B cell (primary cell): ENCODE measurements at regions not wholly inside any gene's neighbourhood (a gene's known extent, or its start where the extent isn't known, plus 50 kb on each side); places are given as distances from the start of the nearest gene placed in this dataset.

Experiments used
- ATAC-seq: fragments of 200-7000 bp; cut with Tn5 transposase; one replicate; pipeline ENCODE4 v1.10.0; 2021; ENCODE audit warnings: low read depth, mild to moderate bottlenecking, moderate number of reproducible peaks, moderate library complexity
- CTCF ChIA-PET: fragments of 350-600 bp; sonication (Branson Sonifier 250); formaldehyde crosslinking; loops from one replicate; lab custom pipeline; 2021; ENCODE audit warnings: antibody characterized with exemption, inconsistent platforms; lab: Charles Lee
- POLR2A ChIA-PET: fragments of 350-600 bp; sonication (Branson Sonifier 250); formaldehyde crosslinking; loops from one replicate; lab custom pipeline; 2021; ENCODE audit warnings: antibody characterized with exemption; lab: Charles Lee
- DNase-seq: peaks from one replicate; pipeline ENCODE4 v3.0.0; 2013
- H2AFZ ChIP-seq: 2 replicates; pipeline ENCODE4 v1.6.1; 2012; ENCODE audit warnings: mild to moderate bottlenecking, low read depth, low read length; ENCODE audit not compliant: insufficient read depth, poor library complexity, severe bottlenecking
- H3K27ac ChIP-seq, 2 donors: 1 replicate in 1 of 2; 2 replicates in 1 of 2; pipeline ENCODE4 v1.5.1; 2012 to 2013; ENCODE audit warnings: low read length in 2 of 2, mild to moderate bottlenecking in 2 of 2, moderate library complexity in 1 of 2
- H3K27me3 ChIP-seq, 4 experiments: fragments of 200-600 bp in 1 of 4; sonication (generic) in 1 of 4; replicated peaks in 1 of 4; 1 replicate in 2 of 4; 2 replicates in 2 of 4; pipeline versions ENCODE4 v1.6.1 to v1.7.0; 2013 to 2016; ENCODE audit warnings: low read length in 3 of 4, mild to moderate bottlenecking in 2 of 4, mixed read lengths in 1 of 4, moderate library complexity in 1 of 4; ENCODE audit not compliant: insufficient read depth in 4 of 4, control insufficient read depth in 3 of 4; ENCODE audit errors: control extremely low read depth in 1 of 4
- H3K36me3 ChIP-seq, 2 experiments: replicated peaks in 1 of 2; 1 replicate in 1 of 2; 2 replicates in 1 of 2; pipeline versions ENCODE4 v1.6.1 to v1.7.1; 2013; ENCODE audit warnings: low read length in 1 of 2; ENCODE audit not compliant: insufficient read depth in 2 of 2, control insufficient read depth in 1 of 2; ENCODE audit errors: control extremely low read depth in 1 of 2, extremely low read depth in 1 of 2
- H3K4me1 ChIP-seq, 2 donors: fragments of 200-600 bp in 1 of 2; sonication (generic) in 1 of 2; 1 replicate in 1 of 2; 2 replicates in 1 of 2; pipeline versions ENCODE4 v1.5.1 to v1.6.1; 2013 to 2017; ENCODE audit warnings: low read length in 2 of 2; ENCODE audit not compliant: control insufficient read depth in 2 of 2, insufficient read depth in 2 of 2
- H3K4me2 ChIP-seq: replicated peaks from 2 replicates; pipeline ENCODE3; 2012; ENCODE audit warnings: mild to moderate bottlenecking, low read depth, low read length; ENCODE audit not compliant: poor library complexity, severe bottlenecking
- H3K4me3 ChIP-seq, 5 experiments: fragments of 200-600 bp in 1 of 5; sonication (generic) in 1 of 5; 1 replicate in 3 of 5; 2 replicates in 2 of 5; pipeline versions ENCODE4 v1.5.1 to v1.7.0; 2011 to 2016; ENCODE audit warnings: low read length in 4 of 5, mild to moderate bottlenecking in 4 of 5, low read depth in 2 of 5, control low read depth in 1 of 5, moderate library complexity in 1 of 5; ENCODE audit not compliant: insufficient read depth in 1 of 5; ENCODE audit errors: control extremely low read depth in 1 of 5, extremely low read depth in 1 of 5
- H3K79me2 ChIP-seq: fragments of 200-600 bp; sonication (generic); one replicate; pipeline ENCODE4 v1.6.0; 2016; ENCODE audit warnings: low read length; ENCODE audit not compliant: control insufficient read depth, insufficient read depth
- H3K9ac ChIP-seq: fragments of 200-600 bp; sonication (generic); 2 replicates; pipeline ENCODE4 v1.6.1; 2017; ENCODE audit warnings: mild to moderate bottlenecking, low read length, moderate library complexity
- H3K9me3 ChIP-seq, 3 donors: one replicate each; pipeline versions ENCODE4 v1.6.1 to v1.7.1; 2013; ENCODE audit warnings: low read length in 2 of 3; ENCODE audit not compliant: control insufficient read depth in 2 of 3, insufficient read depth in 1 of 3; ENCODE audit errors: control extremely low read depth in 1 of 3
- H4K20me1 ChIP-seq: 2 replicates; pipeline ENCODE4 v1.6.0; 2012; ENCODE audit warnings: mild to moderate bottlenecking, low read length; ENCODE audit not compliant: insufficient read depth, control insufficient read depth, poor library complexity, severe bottlenecking
- H3K27ac Mint-ChIP-seq: one replicate; pipeline ENCODE4 v1.8.0; 2021; ENCODE audit warnings: mixed read lengths
- H3K27me3 Mint-ChIP-seq: one replicate; pipeline ENCODE4 v1.8.0; 2021; ENCODE audit warnings: mixed read lengths
- H3K4me1 Mint-ChIP-seq: one replicate; pipeline ENCODE4 v1.8.0; 2021; ENCODE audit warnings: mixed read lengths
- H3K4me3 Mint-ChIP-seq: one replicate; pipeline ENCODE4 v1.8.0; 2021; ENCODE audit warnings: mixed read lengths
- H3K9me3 Mint-ChIP-seq: one replicate; pipeline ENCODE4 v1.8.0; 2022; ENCODE audit warnings: mixed read lengths; ENCODE audit not compliant: insufficient read depth
- EZH2 ChIP-seq: IDR thresholded peaks from 2 replicates; pipeline ENCODE4 v1.6.1; 2012; ENCODE audit warnings: borderline replicate concordance, low read depth, mild to moderate bottlenecking, moderate library complexity, low read length; ENCODE audit not compliant: insufficient read depth, poor library complexity, severe bottlenecking
- WGBS: methylation state at CpG from one replicate; pipeline ENCODE4 v1.1.5; 2013; ENCODE audit warnings: missing lambda C conversion rate; ENCODE audit not compliant: insufficient coverage; 5-methylcytosine and 5-hydroxymethylcytosine counted together
- intact Hi-C: fragments of 100-400 bp; cut with micrococcal nuclease; formaldehyde crosslinking; loops from one replicate; pipeline ENCODE4 v1.10.0; 2022
- TF ChIP-seq, protein P1 (sequence below): fragments of 200-600 bp; IDR thresholded peaks from one replicate; pipeline ENCODE4 v1.8.0; 2022; ENCODE audit warnings: antibody characterized with exemption, mild to moderate bottlenecking

DNA sequence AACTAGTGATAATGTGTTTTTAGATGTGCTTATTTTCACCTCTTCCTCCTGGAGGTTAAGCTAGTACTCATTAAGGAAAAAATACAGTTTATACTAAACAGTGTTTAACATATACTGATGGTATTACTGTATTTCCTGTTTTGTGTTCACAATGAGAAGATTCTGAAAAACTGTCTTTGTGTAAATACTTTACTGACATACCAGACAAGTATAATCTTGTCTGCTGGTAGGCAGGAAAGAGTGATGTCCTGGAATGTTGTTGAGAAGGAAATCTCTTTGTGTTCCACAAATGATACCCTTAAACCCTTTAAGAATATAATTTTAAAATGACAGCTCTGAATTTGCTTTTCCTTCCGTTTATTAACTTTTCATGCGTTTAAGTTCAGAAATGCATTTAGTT, 205.5 kb upstream of the NUDT6 start:
- no peak overlapping the region for H2AFZ ChIP-seq
- ChIA-PET POLR2A (no interaction called here), CTCF (interaction anchor here (1.2 kb wide), 1 partner anchor 533 kb away, joined by 5 read pairs; no protein-coding TSS in a partner anchor)
- no peak overlapping the region for H3K27ac ChIP-seq
- no peak overlapping the region for H3K4me3 Mint-ChIP-seq
- no peak overlapping the region for H3K9ac ChIP-seq
- no peaks in the 10 kb centered on the region for H3K9me3 Mint-ChIP-seq
- TF ChIP-seq EZH2: no peak
- TF ChIP-seq, protein P1, sequence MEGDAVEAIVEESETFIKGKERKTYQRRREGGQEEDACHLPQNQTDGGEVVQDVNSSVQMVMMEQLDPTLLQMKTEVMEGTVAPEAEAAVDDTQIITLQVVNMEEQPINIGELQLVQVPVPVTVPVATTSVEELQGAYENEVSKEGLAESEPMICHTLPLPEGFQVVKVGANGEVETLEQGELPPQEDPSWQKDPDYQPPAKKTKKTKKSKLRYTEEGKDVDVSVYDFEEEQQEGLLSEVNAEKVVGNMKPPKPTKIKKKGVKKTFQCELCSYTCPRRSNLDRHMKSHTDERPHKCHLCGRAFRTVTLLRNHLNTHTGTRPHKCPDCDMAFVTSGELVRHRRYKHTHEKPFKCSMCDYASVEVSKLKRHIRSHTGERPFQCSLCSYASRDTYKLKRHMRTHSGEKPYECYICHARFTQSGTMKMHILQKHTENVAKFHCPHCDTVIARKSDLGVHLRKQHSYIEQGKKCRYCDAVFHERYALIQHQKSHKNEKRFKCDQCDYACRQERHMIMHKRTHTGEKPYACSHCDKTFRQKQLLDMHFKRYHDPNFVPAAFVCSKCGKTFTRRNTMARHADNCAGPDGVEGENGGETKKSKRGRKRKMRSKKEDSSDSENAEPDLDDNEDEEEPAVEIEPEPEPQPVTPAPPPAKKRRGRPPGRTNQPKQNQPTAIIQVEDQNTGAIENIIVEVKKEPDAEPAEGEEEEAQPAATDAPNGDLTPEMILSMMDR: no peak
- no peak overlapping the region for H3K4me2 ChIP-seq
- no peaks in the 10 kb centered on the region for H3K36me3 ChIP-seq
- H3K27me3 Mint-ChIP-seq: no peaks in the 10 kb centered on the region
- H3K4me3 ChIP-seq: no peak overlapping the region
- H3K79me2 ChIP-seq: no peaks in the 10 kb centered on the region
- DNase-seq (no peak), ATAC-seq (no peak)
- no peak overlapping the region for H3K27ac Mint-ChIP-seq
- H4K20me1 ChIP-seq: no peaks in the 10 kb centered on the region
- no peaks in the 10 kb centered on the region for H3K9me3 ChIP-seq
- no peaks in the 10 kb centered on the region for H3K4me1 ChIP-seq
- WGBS: no CpG with 5 or more reads among the region's 2 CpGs
- intact Hi-C loops: no loop called here
- no peaks in the 10 kb centered on the region for H3K27me3 ChIP-seq
- no peaks in the 10 kb centered on the region for H3K4me1 Mint-ChIP-seq

DNA sequence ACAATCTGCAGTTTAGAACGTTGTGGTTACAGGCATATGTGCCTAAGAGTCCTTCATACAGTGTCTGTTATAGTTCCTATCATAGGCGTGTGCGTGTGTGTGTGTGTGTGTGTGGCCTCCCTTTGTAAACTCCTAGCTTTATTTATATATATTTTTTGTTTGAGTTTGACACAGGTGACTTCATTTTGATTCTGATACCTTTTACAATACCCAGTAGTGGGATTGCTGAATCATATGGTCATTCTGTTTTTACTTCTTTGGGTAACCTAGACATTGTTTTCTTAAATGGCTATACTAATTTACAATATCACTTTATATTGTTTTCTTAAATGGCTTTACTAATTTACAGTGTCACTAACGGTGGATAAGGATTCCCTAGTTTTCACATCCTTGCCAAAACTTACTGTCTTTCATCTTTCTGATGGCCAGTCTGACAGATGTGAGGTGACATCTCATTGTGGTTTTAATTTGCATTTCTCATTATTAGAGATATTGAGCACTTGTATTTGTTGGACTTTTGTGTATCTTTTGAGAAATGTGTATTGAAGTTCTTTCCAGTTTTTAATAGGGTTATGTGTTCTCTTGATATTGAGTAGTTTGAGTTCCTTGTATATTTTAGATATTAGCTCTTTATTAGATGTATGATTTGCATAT, 211.1 kb upstream of the NUDT6 start:
- H3K27me3 ChIP-seq: no peaks in the 10 kb centered on the region
- Mint-ChIP-seq H3K4me1 (no peaks in the 10 kb centered on the region), H3K27ac (no peak overlapping the region), H3K27me3 (no peaks in the 10 kb centered on the region), H3K9me3 (no peaks in the 10 kb centered on the region), H3K4me3 (no peak overlapping the region)
- intact Hi-C loops: no loop called here
- H3K36me3 ChIP-seq: no peaks in the 10 kb centered on the region
- POLR2A ChIA-PET: no interaction called here
- H3K4me1 ChIP-seq: no peaks in the 10 kb centered on the region
- no peak overlapping the region for H3K4me3 ChIP-seq
- H3K9me3 ChIP-seq: no peaks in the 10 kb centered on the region
- H2AFZ ChIP-seq: no peak overlapping the region
- no peak overlapping the region for H3K9ac ChIP-seq
- no CpG with 5 or more reads among the region's 4 CpGs for WGBS
- TF ChIP-seq EZH2: no peak
- TF ChIP-seq, protein P1: no peak
- DNase-seq (no peak), ATAC-seq (no peak)
- H4K20me1 ChIP-seq: no peaks in the 10 kb centered on the region
- CTCF ChIA-PET: no interaction called here
- H3K79me2 ChIP-seq: no peaks in the 10 kb centered on the region
- no peak overlapping the region for H3K27ac ChIP-seq
- H3K4me2 ChIP-seq: no peak overlapping the region
